Astrocyte (in vitro differentiated cells and primary cell): ENCODE measurements at regions not wholly inside any gene's neighbourhood (a gene's known extent, or its start where the extent isn't known, plus 50 kb on each side); places are given as distances from the start of the nearest gene placed in this dataset.

Experiments
- DNase-seq: peaks from one replicate; pipeline ENCODE4 v3.0.0-alpha.2; 2010; ENCODE audit warnings: low read depth
- FAIRE-seq: peaks from 2 replicates; lab custom pipeline; 2011; peaks lifted over from hg19 to GRCh38; lab: Jason Lieb, UNC
- H2AFZ ChIP-seq: 2 replicates; pipeline ENCODE4 v1.6.0; 2012; ENCODE audit warnings: low read depth, low read length, inconsistent platforms
- H3K27ac ChIP-seq: 2 replicates; pipeline ENCODE4 v1.5.1; 2011; ENCODE audit warnings: low read depth, low read length, inconsistent platforms
- H3K27me3 ChIP-seq: 2 replicates; pipeline ENCODE4 v1.6.0; 2011; ENCODE audit warnings: low read length, inconsistent platforms; ENCODE audit not compliant: insufficient read depth
- H3K36me3 ChIP-seq: 2 replicates; pipeline ENCODE4 v1.5.1; 2011; ENCODE audit warnings: low read length, inconsistent platforms; ENCODE audit not compliant: insufficient read depth
- H3K4me1 ChIP-seq: 2 replicates; pipeline ENCODE4 v1.5.1; 2011; ENCODE audit warnings: low read length, inconsistent platforms; ENCODE audit not compliant: insufficient read depth
- H3K4me2 ChIP-seq: 2 replicates; pipeline ENCODE4 v1.6.0; 2012; ENCODE audit warnings: low read length, inconsistent platforms
- H3K4me3 ChIP-seq: 2 replicates; pipeline ENCODE4 v1.5.1; 2011; ENCODE audit warnings: low read depth, mild to moderate bottlenecking, low read length, inconsistent platforms; ENCODE audit not compliant: insufficient read depth
- H3K79me2 ChIP-seq: 2 replicates; pipeline ENCODE4 v1.6.0; 2012; ENCODE audit warnings: mild to moderate bottlenecking, low read length, inconsistent platforms; ENCODE audit not compliant: insufficient read depth
- H3K9ac ChIP-seq: 2 replicates; pipeline ENCODE4 v1.6.0; 2012; ENCODE audit warnings: mild to moderate bottlenecking, low read length, inconsistent platforms
- H3K9me3 ChIP-seq: 2 replicates; pipeline ENCODE4 v1.5.1; 2012; ENCODE audit warnings: low read depth, mild to moderate bottlenecking, low read length, inconsistent platforms; ENCODE audit not compliant: insufficient read depth
- H4K20me1 ChIP-seq: 2 replicates; pipeline ENCODE4 v1.6.0; 2012; ENCODE audit warnings: low read length, inconsistent platforms; ENCODE audit not compliant: insufficient read depth
- H3K27ac Mint-ChIP-seq: one replicate; pipeline ENCODE4 v1.8.0; 2021; ENCODE audit warnings: mild to moderate bottlenecking, mixed read lengths; ENCODE audit not compliant: unreplicated experiment
- H3K27me3 Mint-ChIP-seq: one replicate; pipeline ENCODE4 v1.8.0; 2021; ENCODE audit warnings: low read depth, mixed read lengths; ENCODE audit not compliant: unreplicated experiment
- H3K36me3 Mint-ChIP-seq: one replicate; pipeline ENCODE4 v1.8.0; 2021; ENCODE audit warnings: low read depth, mixed read lengths; ENCODE audit not compliant: unreplicated experiment
- H3K4me1 Mint-ChIP-seq: one replicate; pipeline ENCODE4 v1.8.0; 2021; ENCODE audit warnings: low read depth, mixed read lengths; ENCODE audit not compliant: unreplicated experiment
- H3K4me3 Mint-ChIP-seq: one replicate; pipeline ENCODE4 v1.8.0; 2021; ENCODE audit warnings: mild to moderate bottlenecking, moderate library complexity, mixed read lengths; ENCODE audit not compliant: unreplicated experiment
- H3K9me3 Mint-ChIP-seq: one replicate; pipeline ENCODE4 v1.8.0; 2021; ENCODE audit warnings: mild to moderate bottlenecking, mixed read lengths; ENCODE audit not compliant: unreplicated experiment
- CTCF ChIP-seq: IDR thresholded peaks from 2 replicates; pipeline ENCODE4 v1.5.1; 2011; ENCODE audit warnings: low read depth, mild to moderate bottlenecking, inconsistent platforms, low read length, moderate library complexity; ENCODE audit not compliant: insufficient read depth
- EZH2 ChIP-seq: IDR thresholded peaks from 2 replicates; pipeline ENCODE4 v1.6.1; 2012; ENCODE audit warnings: mild to moderate bottlenecking, low read length, inconsistent platforms; ENCODE audit not compliant: insufficient read depth

- H3K9ac ChIP-seq, result no peak overlapping the region
- Mint-ChIP-seq H3K36me3 (no peaks in the 10 kb centered on the region), H3K27ac (no peak overlapping the region), H3K4me1 (peaks cover 4% of the 10 kb centered on the region), H3K4me3 (no peak overlapping the region), H3K27me3 (no peaks in the 10 kb centered on the region), H3K9me3 (no peaks in the 10 kb centered on the region)
- H3K27ac ChIP-seq, result no peak overlapping the region
- no peak overlapping the region for H3K4me3 ChIP-seq
- no peak for FAIRE-seq
- DNase-seq, result no peak
- no peaks in the 10 kb centered on the region for H3K27me3 ChIP-seq
- H3K79me2 ChIP-seq, result no peaks in the 10 kb centered on the region
- no peak overlapping the region for H3K4me2 ChIP-seq
- H2AFZ ChIP-seq, result no peak overlapping the region
- no peaks in the 10 kb centered on the region for H3K36me3 ChIP-seq
- TF ChIP-seq EZH2, result no peak
- no peak for TF ChIP-seq CTCF
- no peaks in the 10 kb centered on the region for H3K9me3 ChIP-seq
- H3K4me1 ChIP-seq, result no peaks in the 10 kb centered on the region
- no peaks in the 10 kb centered on the region for H4K20me1 ChIP-seq
Measured at GRCh38 chr4:157992948-157993839, 179.6 kb downstream of the GASK1B start.

- H3K4me2 ChIP-seq, result peak overlapping the region; percentile 67
- H3K36me3 ChIP-seq, result no peaks in the 10 kb centered on the region
- DNase-seq (peak; percentile 42), FAIRE-seq (no peak)
- H3K4me1 ChIP-seq, result no peaks in the 10 kb centered on the region
- Mint-ChIP-seq H3K27me3 (no peaks in the 10 kb centered on the region), H3K36me3 (no peaks in the 10 kb centered on the region), H3K4me1 (peaks cover 2% of the 10 kb centered on the region), H3K27ac (no peak overlapping the region), H3K4me3 (no peak overlapping the region), H3K9me3 (no peaks in the 10 kb centered on the region)
- H2AFZ ChIP-seq, result peak overlapping the region; percentile 42
- H3K27ac ChIP-seq, result no peak overlapping the region
- no peak overlapping the region for H3K9ac ChIP-seq
- H4K20me1 ChIP-seq, result no peaks in the 10 kb centered on the region
- no peaks in the 10 kb centered on the region for H3K79me2 ChIP-seq
- TF ChIP-seq EZH2 (no peak), CTCF (peak; percentile 72)
- no peaks in the 10 kb centered on the region for H3K27me3 ChIP-seq
- no peak overlapping the region for H3K4me3 ChIP-seq
- no peaks in the 10 kb centered on the region for H3K9me3 ChIP-seq
Measured at GRCh38 chr4:157992038-157992705, 180.7 kb downstream of the GASK1B start.
